Activated CD8-positive, alpha-beta memory T cell treated with anti-CD3 and anti-CD28 coated beads, Interleukin-2, amount 50 U/mL, for 48 hours (primary cell): ENCODE measurements at regions not wholly inside any gene's neighbourhood (a gene's known extent, or its start where the extent isn't known, plus 50 kb on each side); places are given as distances from the start of the nearest gene placed in this dataset.

ENCODE experiments used
- DNase-seq: peaks from one replicate; pipeline ENCODE4 v3.0.0-alpha.2; 2020

DNA sequence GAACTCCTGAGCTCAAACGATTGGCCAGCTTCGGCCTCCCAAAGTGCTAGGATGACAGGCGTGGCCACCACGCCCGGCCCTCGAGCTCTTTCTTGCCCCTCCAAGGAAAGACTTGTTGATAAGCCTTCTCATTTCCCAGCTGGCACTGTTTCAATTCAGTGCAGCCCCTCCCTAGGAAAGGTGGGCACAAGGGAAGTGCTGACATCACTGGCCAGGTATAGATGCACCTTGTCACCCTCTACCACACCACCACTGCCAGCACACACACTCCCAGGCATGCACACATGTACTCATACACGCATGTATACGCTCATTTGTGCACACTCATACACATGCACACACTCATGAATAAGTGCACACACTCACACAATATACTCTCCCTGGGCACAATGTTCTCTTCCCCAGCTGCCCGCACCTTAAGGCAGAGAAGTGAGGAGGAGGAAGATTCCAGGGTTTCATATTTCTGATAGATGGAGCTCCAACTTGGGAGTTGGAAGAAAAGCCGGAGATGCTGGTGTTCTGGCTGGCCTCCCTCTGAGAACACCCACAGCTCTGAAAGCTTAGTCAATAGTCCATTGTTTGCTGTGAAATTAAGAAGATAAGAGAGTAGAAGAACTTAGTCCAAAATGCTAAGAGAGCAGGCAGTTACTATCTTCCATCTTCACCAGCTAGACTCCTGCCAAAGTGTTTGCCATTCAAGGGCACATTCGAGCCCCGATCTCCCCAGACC, 196.7 kb downstream of the FOXO1 start:
- no peak for DNase-seq

DNA sequence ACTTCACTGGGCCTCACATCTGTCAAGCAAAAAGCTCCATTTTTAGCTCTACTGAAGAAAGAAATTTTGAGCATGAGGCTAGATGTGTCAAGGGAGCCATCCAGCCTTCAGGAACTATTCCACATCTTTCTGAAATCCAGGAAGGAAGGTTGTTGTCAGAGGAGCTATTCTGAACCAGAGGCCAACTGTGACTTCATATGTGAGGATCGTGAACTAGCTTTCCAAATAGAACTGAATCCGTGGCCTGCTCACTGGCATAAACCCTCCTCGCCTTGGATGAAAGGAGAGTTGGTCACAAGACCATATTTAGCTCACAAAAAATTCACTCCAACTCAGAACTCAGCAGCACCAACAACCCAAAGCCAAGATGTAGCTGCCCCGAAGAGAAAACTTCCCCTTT, 195.8 kb downstream of the FOXO1 start:
- DNase-seq, result no peak

DNA sequence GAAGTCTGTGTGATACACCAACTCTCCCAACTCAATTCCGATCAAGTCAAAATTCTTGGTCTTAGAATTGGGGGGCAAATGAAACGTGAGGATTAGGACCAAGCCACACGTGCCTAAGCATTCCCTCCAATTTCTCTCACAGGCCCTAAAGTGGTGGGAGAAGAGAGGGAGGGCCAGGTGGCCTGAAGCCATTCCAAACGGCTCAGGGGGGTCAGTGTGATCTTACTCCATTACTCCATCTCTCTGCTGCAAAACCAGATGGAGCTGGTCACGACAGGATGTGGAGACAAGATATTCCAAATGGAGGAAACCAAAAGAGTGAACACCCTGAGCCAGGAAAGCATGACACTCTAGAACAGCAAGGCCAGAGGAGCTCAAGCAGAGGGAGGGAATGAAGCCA, 195.4 kb downstream of the FOXO1 start:
- no peak for DNase-seq

DNA sequence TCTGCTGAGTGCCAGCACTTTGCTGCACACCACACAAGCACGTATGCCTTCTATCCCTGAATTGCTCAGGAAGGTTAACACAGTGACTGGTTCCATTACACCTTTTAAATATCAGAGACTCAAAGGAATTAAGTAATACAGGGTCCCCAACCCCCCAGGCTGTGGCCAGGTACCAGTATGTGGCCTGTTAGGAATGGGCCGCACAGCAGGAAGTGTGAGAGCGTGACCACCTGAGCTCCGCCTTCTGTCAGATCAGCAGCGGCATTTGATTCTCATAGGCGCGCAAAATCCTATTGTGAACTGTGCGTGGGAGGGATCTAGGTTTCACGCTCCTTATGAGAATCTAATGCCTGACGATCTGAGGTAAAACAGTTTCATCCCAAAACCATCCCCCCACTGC, 194.5 kb downstream of the FOXO1 start:
- no peak for DNase-seq

DNA sequence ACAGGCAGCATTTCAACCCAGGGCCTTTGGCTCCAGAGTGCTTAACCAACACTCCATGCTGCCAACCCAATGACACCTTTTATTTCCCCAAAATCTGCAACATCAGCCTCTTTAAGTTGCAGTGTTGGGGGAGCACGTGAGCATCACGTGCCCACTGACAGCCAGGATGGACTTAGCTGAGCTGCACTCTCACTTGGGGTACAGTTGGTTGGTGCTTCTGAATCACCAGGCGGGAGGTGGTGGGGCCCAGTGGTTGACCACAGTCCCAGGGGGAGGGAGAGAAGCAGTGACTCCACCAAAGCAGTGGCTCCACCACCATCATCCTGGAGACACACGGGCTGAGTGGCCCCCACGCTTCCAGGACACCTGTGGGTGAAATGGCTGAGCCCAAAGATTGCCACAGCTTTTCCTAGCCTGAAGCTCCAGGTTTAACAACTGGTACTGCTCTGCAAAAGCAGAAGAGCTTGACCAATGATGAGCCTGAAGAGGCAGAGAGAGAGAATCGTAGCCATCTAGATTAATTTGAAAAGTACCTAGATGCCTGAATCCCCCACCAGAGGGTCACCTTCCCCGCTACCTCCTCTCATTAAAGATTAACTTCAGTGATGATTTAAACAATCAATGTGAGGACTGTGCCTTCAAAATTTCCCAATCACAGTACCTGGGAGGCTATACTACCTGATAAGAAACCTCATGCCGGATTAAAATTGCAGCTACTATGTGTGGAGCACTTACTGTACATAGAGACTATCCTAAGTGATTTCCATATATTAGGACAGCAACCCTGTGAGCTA, 193.8 kb downstream of the FOXO1 start:
- no peak for DNase-seq

DNA sequence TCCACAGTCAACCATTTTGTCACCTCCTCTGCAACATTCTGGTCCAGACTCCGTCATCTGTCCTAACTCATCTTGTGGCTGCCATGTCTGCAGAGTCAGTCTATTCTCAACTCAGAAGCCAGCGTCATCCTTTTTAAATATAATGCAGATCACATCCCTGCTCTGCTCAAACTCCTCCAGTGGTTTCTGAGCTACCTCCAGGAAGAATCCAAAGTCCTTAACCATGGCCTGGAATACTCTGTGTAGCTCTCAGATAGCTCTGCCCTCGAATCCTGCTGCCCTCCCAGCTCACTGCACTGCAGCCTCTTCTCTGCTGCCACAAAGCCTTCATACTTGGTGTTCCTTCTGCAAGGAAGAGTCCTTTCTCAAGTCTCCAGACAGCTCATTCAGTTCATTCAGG, 190.8 kb downstream of the FOXO1 start:
- no peak for DNase-seq

DNA sequence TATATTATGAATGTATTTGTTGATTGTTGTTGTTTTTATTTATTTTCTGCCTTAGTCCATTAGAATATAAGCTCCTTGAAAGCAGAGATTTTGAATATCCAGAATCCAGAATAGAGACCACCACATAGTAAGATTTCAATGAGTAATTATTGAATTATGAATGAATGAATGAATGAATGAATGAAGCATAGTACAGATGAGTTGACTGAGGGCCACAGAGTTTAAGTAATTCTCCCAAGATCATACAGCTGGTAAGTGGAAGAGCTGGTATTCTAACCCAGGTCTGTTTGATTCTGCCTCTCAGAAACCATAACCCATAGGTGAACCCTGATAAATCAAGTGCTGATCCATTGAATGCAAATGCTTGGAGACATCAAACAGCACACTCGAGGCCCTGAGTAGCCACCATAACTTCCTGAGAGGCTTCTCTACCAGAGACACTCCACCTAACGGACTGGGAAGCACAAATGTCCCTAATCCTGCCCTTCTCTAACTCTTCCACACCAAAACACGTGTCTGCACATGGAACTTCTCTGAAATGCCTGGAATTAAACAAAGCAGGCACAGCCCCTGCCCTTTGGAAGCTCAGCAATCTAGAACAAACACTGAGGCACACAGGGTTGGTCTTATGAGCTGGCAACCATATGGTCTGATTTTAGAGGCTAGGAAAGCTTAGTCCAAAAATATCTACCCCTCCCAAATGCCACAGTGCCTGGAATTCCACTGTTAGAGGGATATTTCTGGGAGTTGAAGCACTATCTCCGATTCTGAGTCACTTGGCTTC, 190.1 kb downstream of the FOXO1 start:
- DNase-seq, result no peak

DNA sequence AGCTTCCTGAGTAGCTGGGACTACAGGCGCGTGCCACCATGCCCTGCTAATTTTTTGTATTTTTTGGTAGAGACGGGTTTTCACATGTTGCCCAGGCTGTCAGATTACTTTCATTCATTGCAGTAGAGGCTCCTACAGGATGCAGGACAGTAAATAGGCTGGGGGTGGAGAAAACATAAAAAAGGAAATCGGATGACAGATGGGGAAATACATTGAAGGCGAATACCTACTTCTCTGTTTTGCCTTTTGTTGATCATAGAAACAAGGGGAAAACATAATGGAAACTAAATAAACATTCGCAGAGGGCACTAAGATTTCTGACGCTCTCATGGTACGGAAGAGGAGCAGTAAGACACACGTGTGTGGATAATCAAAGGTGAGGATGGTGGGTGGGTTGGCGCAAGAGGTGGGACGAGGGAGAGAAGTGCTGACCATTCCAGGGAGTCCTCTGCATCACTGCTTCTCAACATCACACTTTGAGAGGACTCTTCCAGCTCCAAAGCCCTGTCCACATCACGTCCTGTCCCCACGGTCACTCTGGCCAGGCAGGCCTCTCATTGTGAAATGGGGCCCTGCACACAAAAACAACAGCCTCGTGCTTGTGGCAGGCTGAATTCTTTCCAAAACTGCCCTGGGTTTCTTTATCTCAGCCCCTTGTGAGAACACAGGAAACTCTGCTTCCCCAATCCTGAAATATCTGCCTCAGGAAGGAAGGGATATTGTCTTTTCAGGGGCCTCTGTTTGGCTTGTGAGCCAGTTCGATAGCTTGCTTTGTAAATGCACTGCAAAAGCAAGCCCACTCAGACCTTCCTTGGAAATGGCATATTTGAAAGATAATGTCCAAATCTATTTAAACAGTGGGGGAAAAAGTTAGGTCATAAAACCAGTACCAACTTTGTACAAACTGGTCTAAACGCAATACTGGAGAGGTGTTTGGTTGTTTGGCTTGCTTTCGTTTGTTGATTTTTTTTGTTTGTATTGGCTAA, 188.5 kb downstream of the FOXO1 start:
- DNase-seq, result no peak

DNA sequence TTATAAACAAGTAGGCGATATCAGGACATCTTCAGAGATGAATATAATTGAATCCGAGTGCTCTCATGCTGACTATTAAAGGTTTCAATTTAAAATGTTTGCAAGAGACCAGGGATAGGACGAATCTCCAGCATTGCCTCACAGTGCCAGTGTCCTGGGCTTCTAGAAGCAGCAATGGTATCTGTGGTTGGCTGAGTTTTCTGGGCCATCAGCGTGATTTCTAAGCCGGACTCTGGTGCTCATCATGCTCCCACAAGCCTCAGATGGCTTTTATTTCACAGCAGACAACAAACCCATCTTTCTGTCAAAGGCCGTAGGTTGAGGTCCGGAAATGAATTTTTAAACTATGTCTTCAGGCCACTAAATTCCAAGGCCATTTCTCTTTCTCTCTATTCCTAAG, 187.7 kb downstream of the FOXO1 start:
- no peak for DNase-seq

DNA sequence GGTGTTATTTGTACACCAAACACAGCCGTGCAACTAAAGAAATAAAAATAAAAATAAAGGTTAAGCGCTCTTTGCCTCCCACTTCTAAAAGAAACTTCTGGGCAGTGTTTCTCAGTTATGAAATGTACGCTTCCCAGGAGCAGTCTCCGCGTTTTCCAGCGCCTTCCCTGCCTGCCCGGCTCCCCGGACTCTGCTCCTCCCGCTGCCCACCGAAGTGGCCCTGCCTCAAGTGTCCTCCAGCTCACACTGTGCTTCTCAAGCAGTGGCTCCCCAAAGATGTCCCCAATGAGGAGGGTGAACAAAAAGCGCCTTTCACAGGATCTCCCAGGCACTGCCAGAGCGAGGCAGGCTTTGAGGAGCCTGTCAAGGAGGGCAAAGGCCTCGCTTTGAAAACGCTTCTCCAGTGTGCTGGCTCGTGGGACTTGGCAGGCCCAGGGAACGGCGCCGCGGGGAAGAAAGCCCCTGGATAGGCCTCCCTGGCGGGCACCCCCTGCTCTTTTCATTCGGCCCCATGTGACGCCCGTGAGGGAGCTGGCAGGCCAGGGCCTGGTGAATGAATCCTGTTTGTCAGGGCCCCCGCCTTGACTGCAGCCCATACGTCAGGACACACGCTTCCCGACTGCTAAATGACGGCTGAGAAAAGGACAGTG, 187.1 kb downstream of the FOXO1 start:
- DNase-seq, result no peak

DNA sequence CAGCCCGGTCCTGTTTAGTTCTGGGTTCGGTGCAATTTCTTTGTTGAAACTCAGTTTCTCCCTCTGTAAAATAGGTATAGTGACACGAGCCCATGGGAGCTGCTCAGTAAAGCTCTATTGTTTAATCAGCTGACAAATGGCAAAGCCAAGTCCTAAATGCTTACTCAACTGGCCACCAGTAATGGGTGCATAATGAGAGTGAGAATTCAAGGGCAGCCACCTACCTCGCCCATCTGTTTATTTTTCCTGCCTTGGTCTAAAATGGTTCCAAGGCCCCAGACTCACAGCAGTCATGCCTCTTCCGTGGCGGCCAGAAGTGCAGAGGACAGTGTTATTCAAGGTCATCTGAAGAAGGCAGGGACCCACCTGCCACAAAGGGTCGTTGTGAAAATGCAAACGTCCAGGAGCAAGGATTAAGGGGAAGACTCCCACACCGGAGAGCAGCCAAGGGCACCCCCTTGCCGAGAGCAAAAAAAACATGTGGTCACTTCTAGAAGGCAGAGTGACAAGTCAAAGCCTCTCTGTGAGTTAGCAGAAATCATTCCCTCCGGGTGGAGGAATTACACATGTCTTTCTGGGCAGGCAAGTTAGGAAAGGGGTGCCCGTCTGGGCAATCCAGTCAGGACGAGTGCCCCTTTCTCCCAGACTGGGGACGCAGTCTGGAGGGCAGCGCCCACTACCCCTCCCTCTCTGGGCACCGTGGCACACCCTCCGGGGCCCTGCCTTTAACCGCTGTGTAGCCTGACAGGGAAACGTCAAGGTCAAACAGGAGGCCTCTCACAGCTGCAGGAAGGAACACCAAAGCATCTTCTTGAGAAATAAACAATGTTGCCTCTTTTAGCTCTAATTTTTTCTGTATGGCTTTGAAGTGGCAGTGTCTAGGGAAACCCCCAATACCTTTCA, 186.2 kb downstream of the FOXO1 start:
- no peak for DNase-seq

DNA sequence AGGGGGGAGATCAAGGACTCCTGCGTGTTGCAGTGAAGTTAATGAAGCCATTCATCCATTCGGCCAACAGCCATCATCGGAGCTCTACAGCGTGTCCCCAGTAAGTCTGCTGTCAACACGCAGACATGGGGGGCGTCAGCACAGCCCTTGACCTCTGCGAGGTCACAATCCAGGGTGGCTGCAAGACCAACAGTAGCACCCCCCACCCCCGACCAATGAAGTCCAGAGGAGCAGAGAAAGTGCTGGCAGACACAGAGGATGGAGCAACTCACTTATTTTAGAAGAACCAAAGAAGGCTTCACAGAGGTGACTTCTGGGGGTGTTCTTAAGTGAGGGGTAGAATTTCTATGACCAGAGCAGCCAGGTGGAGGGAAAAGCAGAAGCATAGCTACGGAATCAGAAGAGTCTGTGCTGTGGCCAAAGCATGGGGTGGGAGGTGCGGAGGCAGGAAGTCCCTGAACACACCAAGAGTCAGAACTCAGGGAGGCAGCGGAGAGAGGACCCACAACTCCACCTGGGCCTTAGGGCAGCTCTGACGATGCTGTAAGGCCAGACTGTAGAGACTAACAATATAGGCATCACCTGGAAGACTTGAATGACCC, 185.4 kb downstream of the FOXO1 start:
- no peak for DNase-seq

DNA sequence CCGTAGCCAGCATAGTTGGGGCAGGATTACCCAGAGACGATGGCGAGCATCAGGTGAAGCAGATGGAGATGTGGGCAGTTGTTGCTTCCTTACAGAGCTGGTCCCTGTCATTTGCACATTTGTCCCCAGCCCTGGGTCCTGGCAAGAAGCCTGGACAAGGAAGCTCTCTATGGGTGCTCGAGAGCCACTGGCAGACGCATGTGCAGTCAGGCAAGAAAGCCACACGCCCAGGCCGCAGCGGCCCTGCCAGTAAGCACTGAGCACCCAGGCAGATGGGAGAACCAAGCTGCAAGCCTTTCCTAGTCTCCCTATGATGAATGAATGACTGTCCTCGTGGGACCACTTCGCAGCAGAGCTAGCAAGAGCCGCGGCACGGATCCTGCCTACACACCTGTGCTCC, 182.8 kb downstream of the FOXO1 start:
- DNase-seq, result no peak

DNA sequence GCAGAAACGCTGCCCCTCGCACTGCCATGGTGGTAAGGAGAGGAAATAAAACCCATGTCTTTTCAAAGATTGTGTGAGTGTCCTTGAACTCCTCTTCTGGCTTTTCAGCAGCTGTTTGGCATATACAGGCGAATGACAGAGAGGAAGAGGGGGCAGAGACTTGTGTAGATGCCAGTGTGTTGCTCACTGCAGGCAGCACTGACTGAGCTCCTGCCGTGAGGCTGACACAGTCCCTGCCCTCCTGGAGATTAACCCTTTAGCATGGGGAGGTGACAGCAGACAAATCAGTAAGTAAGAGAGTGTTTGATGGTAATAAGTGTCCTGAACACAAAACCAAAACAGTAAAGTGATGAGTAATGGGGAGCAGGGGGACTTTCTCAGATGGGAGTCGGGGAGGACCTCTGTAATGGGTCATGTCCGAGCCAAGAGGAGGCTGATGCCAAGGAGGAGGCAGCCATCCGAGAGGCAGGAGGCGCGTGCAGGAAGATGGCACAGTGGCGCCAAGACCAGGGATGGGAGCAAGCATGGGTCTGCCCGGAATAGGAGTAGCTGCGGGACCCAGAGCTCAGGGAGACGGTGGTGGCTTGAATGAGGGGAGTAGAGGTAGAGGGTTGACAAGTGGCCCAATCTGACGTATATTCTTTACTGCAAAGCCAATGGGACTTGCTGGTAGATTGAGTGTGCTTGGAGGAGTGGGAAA, 182.2 kb downstream of the FOXO1 start:
- no peak for DNase-seq

DNA sequence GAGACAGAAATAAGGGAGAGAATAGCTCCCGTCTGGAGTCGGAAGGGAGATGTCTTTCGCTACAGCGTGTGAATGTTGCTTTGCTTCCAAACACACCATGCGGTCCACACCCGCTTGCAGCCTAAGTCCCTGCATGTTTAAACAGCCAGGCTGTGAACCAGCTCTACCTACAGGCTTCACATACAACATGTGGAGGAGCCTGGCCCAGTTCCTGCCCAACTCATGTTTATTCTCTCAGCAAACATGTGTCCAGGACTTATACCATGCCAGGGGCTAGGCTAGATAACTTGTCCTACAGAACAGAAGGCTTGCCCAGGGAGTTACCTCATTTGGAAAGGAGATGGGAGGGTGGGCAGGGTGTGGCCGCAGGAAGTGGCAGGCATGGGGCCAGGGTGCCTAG, 181.5 kb downstream of the FOXO1 start:
- peak; percentile 57 for DNase-seq

DNA sequence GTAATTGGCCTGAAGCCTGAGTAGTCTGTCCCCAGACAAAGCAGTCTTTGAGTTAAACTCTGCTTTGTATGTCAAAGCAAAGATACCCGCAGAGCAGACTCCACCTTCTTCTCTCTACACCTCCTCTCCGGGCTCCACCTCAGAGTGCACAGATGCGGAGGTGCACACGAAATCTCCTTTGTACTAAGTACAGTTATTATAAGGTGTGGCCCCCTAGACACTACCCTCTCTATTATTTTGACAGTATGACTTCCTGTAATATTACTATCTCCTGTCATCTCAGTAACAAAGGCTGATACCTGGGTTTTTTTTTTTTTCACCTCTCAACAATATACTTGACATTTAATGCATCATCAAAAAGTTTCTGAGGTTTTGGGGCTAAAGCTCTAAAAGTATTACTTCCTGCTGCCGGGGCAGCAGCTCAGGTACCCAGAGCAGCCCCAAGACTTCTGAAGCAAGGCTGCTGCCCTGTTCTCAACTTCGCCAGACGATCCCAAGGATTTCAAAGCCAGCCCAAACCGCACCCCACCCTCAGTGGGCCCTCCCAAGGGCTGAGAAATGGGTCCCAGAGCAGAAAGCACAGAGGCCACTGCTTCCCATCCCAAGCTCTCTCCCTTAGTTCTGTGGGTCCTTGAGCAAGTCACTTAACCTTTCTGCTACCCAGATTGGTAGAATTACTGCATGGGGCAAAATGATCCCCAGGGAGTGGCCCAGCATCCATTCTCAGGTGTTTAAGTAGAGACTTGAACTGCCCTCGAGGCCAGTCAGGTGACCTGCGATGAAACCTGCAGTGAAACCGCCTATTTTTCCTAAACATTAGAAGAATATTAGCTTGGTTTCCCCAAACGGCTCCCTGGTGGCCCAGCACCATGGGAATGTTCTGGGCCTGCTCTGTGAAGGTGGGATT, 180.6 kb downstream of the FOXO1 start:
- peak; percentile 66 for DNase-seq

DNA sequence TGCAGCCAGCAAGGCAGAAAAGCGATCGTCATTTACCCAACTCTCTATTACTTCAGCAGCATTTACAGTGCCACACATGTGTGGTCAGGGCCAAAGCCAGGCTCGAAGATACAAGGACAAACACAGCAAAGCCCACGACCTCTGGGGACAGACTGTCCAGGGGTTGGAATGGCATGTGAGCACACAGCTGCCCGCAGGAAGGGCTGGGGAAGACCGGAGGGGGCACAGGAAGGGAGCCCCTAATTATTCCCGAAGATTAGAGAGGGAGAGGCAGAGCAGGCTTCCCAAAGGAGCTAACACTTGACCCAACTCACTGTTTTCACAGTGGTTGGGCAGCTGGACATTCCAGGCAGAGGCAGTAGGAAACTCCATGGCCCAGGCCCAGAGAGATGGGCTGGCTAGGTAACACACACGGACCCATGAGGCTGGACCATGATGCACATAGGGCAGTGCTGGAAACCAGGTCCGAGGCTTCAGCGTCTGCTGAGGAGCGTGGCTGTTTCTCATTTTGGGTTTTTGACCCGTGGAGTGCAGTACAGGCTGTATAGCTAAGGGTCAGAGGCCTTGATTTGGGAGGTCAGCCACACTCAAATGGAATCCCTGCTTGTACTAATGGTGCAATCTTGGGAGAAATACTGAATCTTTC, 179.8 kb downstream of the FOXO1 start:
- DNase-seq, result peak; percentile 49

DNA sequence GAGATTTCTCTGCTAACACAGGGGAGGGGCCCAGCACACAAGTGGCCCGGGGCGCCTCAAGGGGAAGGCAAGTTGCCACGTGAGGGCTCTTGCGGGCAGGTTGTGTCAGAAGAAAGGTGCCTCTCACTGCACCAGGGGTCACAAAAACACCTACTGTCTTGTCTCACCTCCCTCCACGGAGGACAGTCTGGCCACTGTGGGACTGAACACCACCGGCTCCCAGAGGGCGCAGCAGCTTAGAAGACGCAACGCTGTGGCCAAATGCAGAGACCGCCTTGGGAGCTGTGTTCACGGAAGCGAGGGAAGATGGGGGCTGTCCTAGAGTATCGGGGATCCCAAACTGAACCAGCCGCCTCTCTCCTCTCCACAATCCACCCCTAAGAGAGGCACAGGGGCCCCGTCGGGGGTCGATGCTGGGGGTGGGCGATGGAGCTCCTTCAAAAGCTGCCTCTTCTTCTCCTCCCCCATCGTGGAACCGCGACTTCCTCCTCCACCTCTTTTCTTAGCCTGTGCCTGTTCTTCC, 177.5 kb downstream of the FOXO1 start:
- peak; percentile 69 for DNase-seq
